Kidney (tissue), 13 donors: ENCODE measurements at regions not wholly inside any gene's neighbourhood (a gene's known extent, or its start where the extent isn't known, plus 50 kb on each side); places are given as distances from the start of the nearest gene placed in this dataset.
A peak's percentile ranks its signal among the peaks of the same experiment; 100 is the strongest.

Experiments used
- DNase-seq, 5 donors: peaks; one replicate each; pipeline ENCODE4 v3.0.0-alpha.2; 2013 to 2020
- FAIRE-seq: peaks from 2 replicates; lab custom pipeline; 2012; peaks lifted over from hg19 to GRCh38; lab: Jason Lieb, UNC
- H3K27ac ChIP-seq, 2 donors: one replicate each; pipeline ENCODE4 v1.7.0; 2013; ENCODE audit warnings: low read depth in 2 of 2, low read length in 2 of 2, inconsistent platforms in 1 of 2
- H3K27me3 ChIP-seq: one replicate; pipeline ENCODE4 v1.7.1; 2013; ENCODE audit warnings: low read length, inconsistent platforms; ENCODE audit not compliant: control insufficient read depth, insufficient read depth
- H3K36me3 ChIP-seq, 3 donors: one replicate each; pipeline versions ENCODE4 v1.7.0 to v1.7.1; 2013; ENCODE audit warnings: low read length in 3 of 3, control low read depth in 1 of 3, inconsistent platforms in 1 of 3; ENCODE audit not compliant: insufficient read depth in 3 of 3, control insufficient read depth in 2 of 3
- H3K4me1 ChIP-seq, 3 donors: one replicate each; pipeline versions ENCODE4 v1.7.0 to v1.7.1; 2013; ENCODE audit warnings: low read length in 3 of 3, inconsistent platforms in 1 of 3, low read depth in 1 of 3; ENCODE audit not compliant: control insufficient read depth in 2 of 3, insufficient read depth in 2 of 3
- H3K4me3 ChIP-seq, 3 donors: one replicate each; pipeline versions ENCODE4 v1.7.0 to v1.8.1; 2013; ENCODE audit warnings: low read length in 3 of 3, control low read depth in 1 of 3, inconsistent platforms in 1 of 3
- H3K9ac ChIP-seq, 3 donors: one replicate each; pipeline versions ENCODE4 v1.7.0 to v1.7.1; 2013; ENCODE audit warnings: low read length in 3 of 3, control low read depth in 1 of 3, inconsistent platforms in 1 of 3
- H3K9me3 ChIP-seq, 3 donors: one replicate each; pipeline versions ENCODE4 v1.7.0 to v1.7.1; 2013; ENCODE audit warnings: low read length in 3 of 3, control low read depth in 1 of 3, inconsistent platforms in 1 of 3; ENCODE audit not compliant: control insufficient read depth in 2 of 3, insufficient read depth in 1 of 3
- intact Hi-C: fragments of 100-400 bp; cut with DNase I; formaldehyde crosslinking; loops from one replicate; pipeline ENCODE4 v1.11.1; 2022
- TF ChIP-seq, protein P1 (sequence below): IDR thresholded peaks from 3 replicates; pipeline ENCODE4 v1.5.1; 2012; ENCODE audit warnings: mild to moderate bottlenecking, moderate library complexity, borderline replicate concordance; ENCODE audit not compliant: insufficient read depth; ENCODE audit errors: extremely low read depth
- donor health status: control.
- donor health status: control.
- donor health status: control.
- donor health status: control.
- donor health status: control.
- donor health status: DM: yes; HTN: yes; CAD: no.
- donor health status: Normal renal cell carcinoma (clear cell type).

DNA sequence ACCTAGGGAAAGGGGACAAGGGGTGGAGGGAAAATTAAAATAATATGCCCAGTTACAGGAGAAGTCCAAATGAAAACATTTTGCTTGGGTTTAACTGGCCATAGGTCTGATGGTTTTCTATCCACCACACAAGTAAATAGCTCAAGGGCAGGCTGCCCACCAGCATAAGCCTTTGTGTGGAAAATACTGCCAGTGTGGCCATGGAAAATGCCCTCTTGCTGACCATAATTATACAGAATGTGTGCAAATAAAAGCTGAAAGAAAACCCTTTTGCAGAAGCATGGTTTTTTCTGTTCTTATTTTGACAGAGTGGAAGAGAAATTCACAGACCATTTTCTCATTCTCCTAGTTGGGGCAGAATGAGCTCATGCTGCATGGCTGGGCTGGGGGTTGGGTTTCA, 111.3 kb upstream of the SIX2 start:
- TF ChIP-seq, protein P1, sequence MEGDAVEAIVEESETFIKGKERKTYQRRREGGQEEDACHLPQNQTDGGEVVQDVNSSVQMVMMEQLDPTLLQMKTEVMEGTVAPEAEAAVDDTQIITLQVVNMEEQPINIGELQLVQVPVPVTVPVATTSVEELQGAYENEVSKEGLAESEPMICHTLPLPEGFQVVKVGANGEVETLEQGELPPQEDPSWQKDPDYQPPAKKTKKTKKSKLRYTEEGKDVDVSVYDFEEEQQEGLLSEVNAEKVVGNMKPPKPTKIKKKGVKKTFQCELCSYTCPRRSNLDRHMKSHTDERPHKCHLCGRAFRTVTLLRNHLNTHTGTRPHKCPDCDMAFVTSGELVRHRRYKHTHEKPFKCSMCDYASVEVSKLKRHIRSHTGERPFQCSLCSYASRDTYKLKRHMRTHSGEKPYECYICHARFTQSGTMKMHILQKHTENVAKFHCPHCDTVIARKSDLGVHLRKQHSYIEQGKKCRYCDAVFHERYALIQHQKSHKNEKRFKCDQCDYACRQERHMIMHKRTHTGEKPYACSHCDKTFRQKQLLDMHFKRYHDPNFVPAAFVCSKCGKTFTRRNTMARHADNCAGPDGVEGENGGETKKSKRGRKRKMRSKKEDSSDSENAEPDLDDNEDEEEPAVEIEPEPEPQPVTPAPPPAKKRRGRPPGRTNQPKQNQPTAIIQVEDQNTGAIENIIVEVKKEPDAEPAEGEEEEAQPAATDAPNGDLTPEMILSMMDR, result no peak
- Histone ChIP-seq H3K27me3 (no peaks in the 10 kb centered on the region), H3K27ac (no peak overlapping the region), H3K36me3 (no peaks in the 10 kb centered on the region), H3K4me3 (no peak overlapping the region), H3K9ac (no peak overlapping the region), H3K4me1 (no peaks in the 10 kb centered on the region), H3K9me3 (no peaks in the 10 kb centered on the region)
- FAIRE-seq (no peak), DNase-seq (no peak)
- intact Hi-C loops, result no loop called here

DNA sequence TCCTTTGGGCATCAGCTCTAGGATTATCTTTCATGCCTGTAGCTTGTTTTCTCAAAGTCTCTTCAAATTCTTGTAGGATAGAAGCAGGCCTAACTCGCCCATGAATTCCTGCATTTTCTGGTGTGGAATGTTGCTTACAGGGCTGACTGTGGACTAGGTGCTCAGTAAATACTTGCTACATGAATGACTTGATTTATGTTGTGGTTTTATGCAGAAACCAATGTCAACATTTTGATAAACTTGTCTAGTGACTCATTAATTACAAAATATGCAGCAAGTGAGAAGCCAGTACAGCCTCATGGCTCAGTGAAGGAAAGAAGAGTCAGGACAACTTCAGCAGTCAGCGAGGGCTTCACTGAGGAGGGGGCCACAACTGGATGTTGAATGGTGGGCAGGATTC, 110.6 kb upstream of the SIX2 start:
- no peaks in the 10 kb centered on the region for H3K4me1 ChIP-seq
- H3K9ac ChIP-seq, result no peak overlapping the region
- DNase-seq (no peak), FAIRE-seq (no peak)
- no peaks in the 10 kb centered on the region for H3K27me3 ChIP-seq
- TF ChIP-seq, protein P1, result no peak
- intact Hi-C loops, result no loop called here
- H3K27ac ChIP-seq, result no peak overlapping the region
- no peak overlapping the region for H3K4me3 ChIP-seq
- no peaks in the 10 kb centered on the region for H3K36me3 ChIP-seq
- H3K9me3 ChIP-seq, result no peaks in the 10 kb centered on the region

DNA sequence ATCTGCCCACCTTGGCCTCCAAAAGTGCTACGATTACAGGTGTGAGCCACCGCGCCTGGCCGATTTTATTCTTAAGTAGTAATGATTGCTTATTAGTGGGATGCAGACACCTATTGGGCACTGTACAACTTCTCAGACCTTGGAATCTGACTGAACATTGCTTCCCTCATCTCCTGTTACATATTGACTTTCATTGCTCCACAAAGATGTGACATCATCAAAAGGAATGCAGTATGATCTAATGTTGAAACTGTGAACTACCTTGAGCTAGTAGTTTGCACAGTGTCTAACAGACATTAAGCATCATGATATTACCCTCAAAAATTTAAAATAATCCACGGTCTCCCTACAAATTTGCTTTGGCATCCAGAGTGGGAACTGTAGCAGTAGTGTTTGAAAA, 109.8 kb upstream of the SIX2 start:
- DNase-seq (peak in 1 of 5 donors; percentile 20), FAIRE-seq (no peak)
- no peaks in the 10 kb centered on the region for H3K36me3 ChIP-seq
- H3K9me3 ChIP-seq, result no peaks in the 10 kb centered on the region
- no peak overlapping the region for H3K9ac ChIP-seq
- H3K27ac ChIP-seq, result no peak overlapping the region
- no peaks in the 10 kb centered on the region for H3K4me1 ChIP-seq
- TF ChIP-seq, protein P1, result no peak
- no peaks in the 10 kb centered on the region for H3K27me3 ChIP-seq
- intact Hi-C loops, result no loop called here
- no peak overlapping the region for H3K4me3 ChIP-seq

DNA sequence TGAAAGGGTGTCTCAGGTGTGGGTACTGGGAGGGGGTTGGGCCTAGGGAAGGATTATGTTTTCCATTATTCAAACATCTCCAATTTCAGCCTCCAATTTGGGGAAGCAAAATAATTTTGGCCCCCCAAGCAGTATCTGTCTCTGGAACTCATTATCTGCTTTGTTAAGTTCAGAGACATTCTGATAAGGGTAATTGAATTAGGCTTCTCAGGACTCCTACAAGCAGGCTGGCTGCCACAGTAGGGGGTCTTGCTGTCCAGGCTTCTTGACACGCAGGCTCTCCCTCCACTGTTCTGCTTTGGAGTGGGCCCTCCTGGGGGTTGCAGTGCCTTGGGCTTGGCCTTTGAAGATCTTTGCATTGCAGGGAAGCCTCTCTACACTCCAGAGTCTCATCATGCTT, 108.1 kb upstream of the SIX2 start:
- H3K36me3 ChIP-seq, result no peaks in the 10 kb centered on the region
- H3K27ac ChIP-seq, result no peak overlapping the region
- H3K9me3 ChIP-seq, result no peaks in the 10 kb centered on the region
- no peak overlapping the region for H3K4me3 ChIP-seq
- no peak overlapping the region for H3K9ac ChIP-seq
- no peaks in the 10 kb centered on the region for H3K4me1 ChIP-seq
- DNase-seq (no peak), FAIRE-seq (no peak)
- intact Hi-C loops, result no loop called here
- TF ChIP-seq, protein P1, result no peak
- H3K27me3 ChIP-seq, result no peaks in the 10 kb centered on the region
